ENCODE measurements at regions not wholly inside any gene's neighbourhood (a gene's known extent, or its start where the extent isn't known, plus 50 kb on each side); places are given as distances from the start of the nearest gene placed in this dataset.

DNA sequence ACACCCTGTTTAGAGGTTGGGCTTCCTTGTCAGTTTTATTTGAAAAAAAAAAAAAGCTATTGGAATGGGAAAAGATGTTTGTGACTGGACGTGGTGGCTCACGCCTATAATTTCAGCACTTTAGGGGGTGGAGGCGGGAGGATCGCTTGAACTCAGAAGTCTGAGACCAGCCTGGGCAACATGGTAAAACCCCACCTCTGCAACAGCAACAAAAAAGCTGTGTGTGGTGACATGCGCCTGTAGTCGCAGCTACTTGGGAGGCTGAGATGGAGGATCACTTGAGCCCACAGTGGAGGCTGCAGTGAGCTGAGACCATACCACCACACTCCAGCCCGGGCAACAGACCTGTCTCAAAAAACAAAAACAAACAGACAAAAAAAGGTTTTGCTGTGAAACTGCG lies 66.1 kb upstream of the SIAH1 start:
- Histone ChIP-seq H3K27ac (ENCODE audit: low read depth, low read length) (no peak overlapping the region), H4K20me1 (ENCODE audit: low read depth, low read length) (no peaks in the 10 kb centered on the region), H3K9ac (ENCODE audit: low read length) (no peak overlapping the region), H3K79me2 (ENCODE audit: insufficient read depth, low read length) (no peaks in the 10 kb centered on the region), H3K4me2 (ENCODE audit: low read depth, low read length, poor library complexity, severe bottlenecking) (no peak overlapping the region), H3F3A (ENCODE audit: insufficient read depth) (no peaks in the 10 kb centered on the region), H3K27me3 (ENCODE audit: low read length) (no peaks in the 10 kb centered on the region), H3K36me3 (ENCODE audit: low read length) (no peaks in the 10 kb centered on the region), H3K9me3 (ENCODE audit: insufficient read depth, low read length) (no peaks in the 10 kb centered on the region), H3K9me2 (replicated peaks; ENCODE audit: insufficient read depth, low read length) (no peaks in the 10 kb centered on the region), H2AFZ (ENCODE audit: low read depth, low read length, severe bottlenecking) (no peak overlapping the region), H3K4me3 (ENCODE audit: insufficient read depth, low read length, poor library complexity, severe bottlenecking) (no peak overlapping the region)
- no peak for TF ChIP-seq EZH2phosphoT487 (conservative IDR thresholded peaks at IDR 0.05; ENCODE audit: low read length)
- no peak for TF ChIP-seq CTCF (IDR thresholded peaks at IDR 0.05; ENCODE audit: insufficient read depth, low read length, poor library complexity, severe bottlenecking)

- Histone ChIP-seq H2AFZ (ENCODE audit: low read depth, low read length, severe bottlenecking) (no peak overlapping the region), H3K79me2 (ENCODE audit: insufficient read depth, low read length) (no peaks in the 10 kb centered on the region), H3F3A (ENCODE audit: insufficient read depth) (no peaks in the 10 kb centered on the region), H3K9me2 (replicated peaks; ENCODE audit: insufficient read depth, low read length) (no peaks in the 10 kb centered on the region), H3K36me3 (ENCODE audit: low read length) (no peaks in the 10 kb centered on the region), H3K9me3 (ENCODE audit: insufficient read depth, low read length) (no peaks in the 10 kb centered on the region), H3K27me3 (ENCODE audit: low read length) (no peaks in the 10 kb centered on the region), H4K20me1 (ENCODE audit: low read depth, low read length) (no peaks in the 10 kb centered on the region), H3K4me3 (ENCODE audit: insufficient read depth, low read length, poor library complexity, severe bottlenecking) (no peak overlapping the region), H3K9ac (ENCODE audit: low read length) (no peak overlapping the region), H3K27ac (ENCODE audit: low read depth, low read length) (no peak overlapping the region), H3K4me2 (ENCODE audit: low read depth, low read length, poor library complexity, severe bottlenecking) (no peak overlapping the region)
- TF ChIP-seq CTCF (IDR thresholded peaks at IDR 0.05; ENCODE audit: insufficient read depth, low read length, poor library complexity, severe bottlenecking), result no peak
These were observed 65.2 kb upstream of the SIAH1 start for GRCh38 chr16:48450367-48450766.

- Histone ChIP-seq H2AFZ (ENCODE audit: low read depth, low read length, severe bottlenecking) (no peak overlapping the region), H3K79me2 (ENCODE audit: insufficient read depth, low read length) (no peaks in the 10 kb centered on the region), H3K4me3 (ENCODE audit: insufficient read depth, low read length, poor library complexity, severe bottlenecking) (no peak overlapping the region), H3K27ac (ENCODE audit: low read depth, low read length) (no peak overlapping the region), H3K9ac (ENCODE audit: low read length) (no peak overlapping the region), H3K9me2 (replicated peaks; ENCODE audit: insufficient read depth, low read length) (no peaks in the 10 kb centered on the region), H3K9me3 (ENCODE audit: insufficient read depth, low read length) (no peaks in the 10 kb centered on the region), H3F3A (ENCODE audit: insufficient read depth) (no peaks in the 10 kb centered on the region), H4K20me1 (ENCODE audit: low read depth, low read length) (no peaks in the 10 kb centered on the region), H3K27me3 (ENCODE audit: low read length) (no peaks in the 10 kb centered on the region), H3K36me3 (ENCODE audit: low read length) (no peaks in the 10 kb centered on the region), H3K4me2 (ENCODE audit: low read depth, low read length, poor library complexity, severe bottlenecking) (no peak overlapping the region)
- TF ChIP-seq EZH2phosphoT487 (conservative IDR thresholded peaks at IDR 0.05; ENCODE audit: low read length) (no peak), CTCF (IDR thresholded peaks at IDR 0.05; ENCODE audit: insufficient read depth, low read length, poor library complexity, severe bottlenecking) (no peak)
These were observed 63.7 kb upstream of the SIAH1 start for GRCh38 chr16:48448841-48449481.
